HepG2 (cell line): ENCODE measurements at regions not wholly inside any gene's neighbourhood (a gene's known extent, or its start where the extent isn't known, plus 50 kb on each side); places are given as distances from the start of the nearest gene placed in this dataset.

Experiments used
- CTCF ChIP-seq: sonication (generic); formaldehyde crosslinking; IDR thresholded peaks from 2 replicates; pipeline ENCODE4 v1.5.0; 2020; ENCODE audit warnings: mild to moderate bottlenecking, missing genetic modification reagents, moderate library complexity
- ZNF546 ChIP-seq: sonication (generic); formaldehyde crosslinking; conservative IDR thresholded peaks from 2 replicates; pipeline ENCODE4 v1.8.1; 2023; ENCODE audit warnings: mild to moderate bottlenecking, missing genetic modification reagents

GRCh38 chr2:164190700-164191099, 430.6 kb downstream of the GRB14 start:
- TF ChIP-seq ZNF546 (CRISPR knock-in tag) (no peak), CTCF (CRISPR knock-in tag) (no peak)
